SK-N-DZ (cell line): ENCODE measurements at regions not wholly inside any gene's neighbourhood (a gene's known extent, or its start where the extent isn't known, plus 50 kb on each side); places are given as distances from the start of the nearest gene placed in this dataset.

Experiments used
- DNase-seq: peaks from one replicate; pipeline ENCODE4 v3.0.0-alpha.2; 2015; ENCODE audit warnings: low spot score

DNA sequence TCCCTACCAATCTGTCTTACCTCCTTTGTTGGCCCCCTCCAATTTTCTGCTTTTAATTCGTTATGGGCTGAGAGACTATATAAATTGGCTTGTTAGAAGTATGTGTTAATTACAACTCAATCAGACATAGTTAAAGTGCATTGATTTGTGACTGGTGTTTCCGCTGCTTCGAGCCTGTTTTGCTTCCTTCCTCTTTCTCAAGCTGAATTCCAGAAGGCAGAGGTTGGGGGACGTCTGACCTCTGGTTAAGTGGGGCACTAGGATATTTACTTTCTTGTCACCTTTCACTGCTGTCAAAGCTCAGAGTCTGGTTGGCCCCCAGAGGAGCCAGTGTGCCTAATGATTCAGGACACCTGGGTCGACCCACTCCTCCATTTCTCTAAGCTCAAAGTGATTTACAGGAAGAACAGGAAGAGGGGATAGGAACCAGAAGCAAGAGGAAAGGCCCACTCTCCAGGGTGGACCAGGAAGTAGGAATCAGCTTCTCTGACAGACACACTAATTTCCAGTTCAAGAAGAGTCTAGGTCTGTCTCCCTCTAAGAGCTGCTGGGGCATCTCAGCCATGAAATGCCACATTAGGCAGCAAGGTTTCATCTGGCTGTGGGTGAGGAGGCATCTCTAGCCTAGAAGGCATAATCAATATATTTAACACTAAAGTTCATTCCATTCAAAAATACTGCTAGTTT is 397.2 kb upstream of the NPVF start:
- DNase-seq = no peak

DNA sequence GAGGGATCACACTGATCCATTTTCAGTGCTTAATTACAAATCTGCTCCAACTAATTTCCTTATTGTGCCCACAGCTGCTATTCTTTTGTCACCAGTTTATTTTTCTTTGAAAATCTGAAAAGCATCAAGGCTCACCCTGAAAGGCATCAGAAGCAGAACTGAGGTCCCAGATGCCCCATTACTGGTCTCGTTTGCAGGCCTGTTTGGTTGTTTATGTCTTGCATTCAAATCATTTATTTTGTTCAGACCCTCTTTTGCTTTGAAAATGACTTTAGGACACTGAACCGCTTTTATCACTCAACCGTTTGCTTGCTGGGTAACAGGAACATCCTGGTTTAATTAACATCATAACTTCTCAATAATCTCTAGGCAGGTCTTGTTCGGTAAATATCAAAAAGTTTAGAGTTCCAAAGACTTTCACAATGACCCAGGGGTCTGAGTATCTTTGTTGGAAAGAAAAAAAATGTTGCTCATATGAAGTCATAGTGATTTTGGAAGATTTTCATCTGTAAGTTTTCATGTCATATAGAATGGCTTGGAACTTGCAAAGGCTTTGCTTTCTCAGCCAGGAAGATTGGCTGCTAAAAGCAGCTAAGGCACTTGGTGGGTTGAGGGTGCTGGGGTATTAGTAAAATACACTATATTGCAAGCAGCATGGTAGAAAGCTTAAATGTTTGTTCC is 398.3 kb upstream of the NPVF start:
- no peak for DNase-seq

DNA sequence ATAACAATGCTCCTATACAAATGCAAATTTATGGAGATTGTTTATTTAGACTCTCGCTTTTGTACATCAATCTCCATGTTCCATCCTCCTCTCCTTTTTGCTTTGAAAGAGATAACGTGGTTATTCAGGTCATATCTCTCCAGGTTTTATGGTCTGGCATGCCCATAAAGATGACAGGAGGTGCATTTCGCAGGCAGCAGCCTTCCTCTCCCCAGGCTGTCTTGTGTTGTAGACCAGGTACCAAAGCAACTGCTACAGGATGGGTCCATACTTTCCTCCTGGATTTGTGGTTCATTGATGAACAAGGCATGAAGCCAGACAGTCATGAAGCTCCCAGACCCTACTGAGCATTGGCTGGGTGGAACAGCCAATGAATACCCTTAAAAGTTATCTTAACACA is 400.2 kb upstream of the NPVF start:
- no peak for DNase-seq

DNA sequence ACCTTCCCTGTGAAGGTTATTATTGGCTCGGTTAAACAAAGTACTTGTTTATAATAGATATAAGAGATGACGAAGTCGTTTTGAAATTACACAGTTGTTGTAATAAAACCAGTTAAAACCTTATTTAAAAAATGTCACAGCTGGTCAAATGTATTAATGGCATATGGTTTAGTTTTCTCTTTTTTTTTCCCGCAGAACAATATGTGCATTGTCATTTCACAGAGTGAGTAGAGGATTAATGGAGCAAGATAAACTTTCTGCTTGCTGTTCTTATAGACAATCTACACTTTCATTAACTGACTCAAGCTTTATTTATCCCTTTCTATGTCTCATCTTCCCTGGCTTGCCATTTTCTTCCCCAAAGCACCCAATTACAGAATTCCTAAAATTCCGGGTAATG is 404.3 kb upstream of the NPVF start:
- DNase-seq = no peak

DNA sequence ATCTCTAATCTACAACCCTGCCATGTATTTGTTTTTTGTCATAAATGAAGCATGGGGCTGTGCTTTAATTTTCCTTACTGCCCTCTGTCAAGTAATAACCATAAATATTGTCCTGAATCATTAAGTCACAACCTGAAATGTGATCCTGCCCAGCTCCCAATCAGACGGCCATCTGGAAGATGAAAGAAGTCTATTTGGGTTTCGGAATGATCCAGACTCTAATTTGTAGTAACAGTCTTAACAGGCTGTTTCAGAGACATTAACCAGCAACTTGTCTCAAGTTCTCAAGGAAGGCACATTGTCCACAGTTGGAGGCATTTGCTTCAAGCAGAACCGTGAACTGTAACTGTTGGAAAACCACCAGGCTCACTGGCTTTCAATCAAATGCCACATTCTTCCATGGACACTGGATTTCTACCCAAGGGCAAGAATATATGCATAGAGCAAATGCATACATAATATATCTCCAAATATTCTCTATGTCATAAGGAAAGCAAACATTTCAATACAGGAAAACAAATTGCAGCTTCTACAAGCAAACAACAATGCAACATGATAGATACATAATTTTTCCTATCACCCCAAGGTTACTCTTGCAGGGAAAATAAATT is 405.2 kb upstream of the NPVF start:
- DNase-seq = peak; percentile 97

DNA sequence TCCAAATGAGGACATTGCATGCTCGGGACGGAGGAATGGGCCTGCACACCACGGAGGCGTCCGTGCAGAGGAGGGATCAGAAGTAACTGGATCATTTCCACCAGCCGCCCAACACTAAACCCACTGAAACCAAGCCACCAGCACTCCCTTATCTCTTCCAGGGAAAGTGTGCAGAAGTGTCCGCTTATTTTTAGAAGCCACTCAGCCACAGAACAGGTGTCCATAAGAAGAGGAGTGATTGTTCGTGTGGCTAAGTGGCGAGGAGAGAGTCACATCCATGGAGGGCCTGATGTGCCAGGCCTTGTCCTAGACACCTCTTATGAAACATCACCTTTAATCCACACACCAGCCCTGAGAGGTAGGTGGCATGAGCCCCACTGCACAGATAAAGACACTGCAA is 407.9 kb upstream of the NPVF start:
- DNase-seq = no peak

DNA sequence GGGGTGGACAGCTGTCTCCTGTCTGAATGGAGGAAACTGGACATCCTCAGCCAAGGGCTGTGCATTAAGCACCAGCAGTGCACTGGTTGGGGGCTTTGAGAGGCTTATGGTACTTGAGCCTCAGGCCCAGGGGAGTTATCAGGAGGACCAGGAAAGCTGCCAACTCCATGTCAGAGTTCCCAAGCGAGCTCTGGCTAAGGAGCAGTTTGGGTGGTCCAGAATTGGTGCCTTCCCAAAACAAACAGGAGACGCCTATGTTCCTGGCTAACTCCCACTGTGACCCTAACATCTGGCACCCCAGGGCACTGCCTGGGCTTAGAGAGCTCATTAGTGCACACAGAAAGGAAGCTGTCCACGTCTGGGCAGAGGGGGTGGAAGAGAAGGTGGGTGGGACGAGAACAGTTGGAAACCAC is 408.6 kb upstream of the NPVF start:
- no peak for DNase-seq

DNA sequence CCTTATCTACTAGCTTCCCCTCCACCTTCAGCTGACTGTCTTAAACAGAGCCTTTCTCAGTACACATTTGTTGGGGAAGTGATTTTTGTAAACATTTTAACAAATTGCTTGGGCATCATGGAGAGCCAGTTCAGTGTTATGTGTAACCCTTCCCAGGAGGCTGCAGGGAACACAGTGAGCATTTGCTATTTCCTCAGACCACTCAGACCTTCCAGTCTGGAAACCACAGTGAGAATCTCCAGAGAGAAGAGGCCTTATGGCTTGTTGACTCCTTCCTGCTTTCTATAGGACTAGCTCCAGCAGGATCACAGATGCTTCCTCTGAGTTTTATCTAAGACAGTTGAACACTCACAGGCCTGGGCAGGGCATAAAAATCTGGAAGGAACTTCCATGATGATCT is 409.8 kb upstream of the NPVF start:
- no peak for DNase-seq

DNA sequence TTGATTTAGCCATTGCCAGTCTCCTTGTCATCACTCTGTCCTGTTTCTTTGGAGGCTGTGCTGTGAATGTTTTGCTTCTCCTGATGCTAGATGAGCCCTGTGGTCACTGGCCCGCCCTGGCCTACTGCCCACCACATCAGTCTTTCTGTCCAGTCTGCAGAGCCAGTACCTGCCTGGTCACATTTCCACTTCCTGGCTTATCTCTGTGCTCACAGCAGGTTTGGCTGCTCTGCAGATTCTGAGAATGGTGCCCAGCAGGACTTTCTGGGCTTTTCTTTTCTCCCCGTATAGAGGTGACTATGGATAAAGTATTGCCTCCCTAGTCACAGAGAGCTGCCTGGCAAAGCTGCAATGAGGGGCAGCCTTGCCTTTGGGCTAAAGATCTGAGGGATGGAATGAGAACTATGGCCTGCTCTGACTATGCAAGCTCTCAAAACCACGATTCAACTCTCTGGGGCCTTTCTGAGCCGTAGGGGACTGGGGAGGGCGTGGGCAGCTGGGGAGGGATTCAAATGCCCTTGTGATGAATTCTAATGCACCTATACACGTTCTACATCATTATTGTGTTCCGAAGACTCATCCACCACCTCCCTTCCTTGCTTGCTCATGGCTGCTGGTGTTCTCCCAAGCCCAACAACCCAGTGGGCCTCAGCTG is 410.4 kb upstream of the NPVF start:
- no peak for DNase-seq

DNA sequence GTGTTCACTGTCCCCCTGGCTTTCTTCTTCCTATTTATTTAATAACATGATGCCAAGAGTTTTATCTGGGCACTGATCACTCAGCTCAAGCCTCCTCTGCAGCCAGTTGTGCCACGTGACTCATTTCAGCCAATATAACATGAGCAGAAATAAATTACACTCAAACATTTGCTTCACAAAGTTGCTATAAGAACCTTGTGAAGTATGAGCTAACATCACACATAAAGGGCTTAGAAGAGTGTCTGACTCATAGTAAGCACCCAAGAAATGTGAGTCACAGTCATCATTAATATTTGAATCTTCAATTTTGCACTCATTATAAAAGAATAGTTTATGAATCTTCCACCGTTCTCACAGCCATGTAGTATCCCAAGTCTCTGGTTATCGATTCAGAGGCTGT is 414.6 kb upstream of the NPVF start:
- no peak for DNase-seq

DNA sequence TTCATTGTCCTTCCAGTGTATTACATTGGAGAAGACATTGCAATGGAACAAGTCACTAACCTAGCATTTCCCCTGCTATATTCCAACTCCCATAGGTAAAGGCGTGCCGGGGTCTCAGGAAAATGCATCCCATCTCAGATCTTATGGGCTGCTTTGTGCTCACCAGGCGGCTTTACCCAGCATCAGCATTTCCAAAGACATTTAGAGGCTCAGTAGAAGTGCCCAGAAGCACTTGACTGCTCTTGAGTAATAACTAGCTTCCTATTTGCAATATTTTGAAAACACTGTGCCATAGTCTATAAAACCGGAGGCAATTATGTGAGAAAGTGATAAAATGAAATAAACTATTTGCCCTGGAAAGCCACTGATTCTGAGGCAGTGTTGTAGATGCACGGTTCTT is 415.0 kb upstream of the NPVF start:
- no peak for DNase-seq

DNA sequence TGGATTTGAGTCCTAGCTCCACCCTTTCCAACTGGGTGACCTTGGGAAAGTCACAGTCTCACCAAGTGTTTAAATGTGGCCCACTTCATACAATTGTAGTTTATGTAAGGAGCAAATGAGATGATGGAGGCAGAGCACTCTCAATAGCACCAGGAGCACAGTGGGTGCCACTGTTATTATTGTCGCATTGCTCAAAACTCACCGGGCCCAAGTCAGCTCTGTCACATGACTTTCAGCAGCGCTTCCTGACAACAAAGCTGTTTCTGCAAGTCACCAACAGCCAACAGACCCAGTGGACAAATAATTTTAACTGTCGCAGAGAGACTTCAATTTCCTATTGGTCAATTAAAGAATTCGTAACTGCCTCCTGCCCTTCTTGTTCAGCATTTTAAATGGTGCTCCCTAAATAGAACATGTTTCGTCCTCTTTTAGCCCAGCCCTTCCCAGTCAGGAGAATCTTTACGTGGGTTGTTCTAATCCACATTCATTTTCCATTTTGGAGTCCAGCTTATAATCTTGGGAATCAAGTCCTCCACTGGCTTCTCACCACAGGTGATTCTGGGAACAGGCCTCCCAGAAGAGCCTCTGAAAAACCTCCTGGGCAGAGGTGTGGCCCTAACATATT is 415.6 kb upstream of the NPVF start:
- no peak for DNase-seq

DNA sequence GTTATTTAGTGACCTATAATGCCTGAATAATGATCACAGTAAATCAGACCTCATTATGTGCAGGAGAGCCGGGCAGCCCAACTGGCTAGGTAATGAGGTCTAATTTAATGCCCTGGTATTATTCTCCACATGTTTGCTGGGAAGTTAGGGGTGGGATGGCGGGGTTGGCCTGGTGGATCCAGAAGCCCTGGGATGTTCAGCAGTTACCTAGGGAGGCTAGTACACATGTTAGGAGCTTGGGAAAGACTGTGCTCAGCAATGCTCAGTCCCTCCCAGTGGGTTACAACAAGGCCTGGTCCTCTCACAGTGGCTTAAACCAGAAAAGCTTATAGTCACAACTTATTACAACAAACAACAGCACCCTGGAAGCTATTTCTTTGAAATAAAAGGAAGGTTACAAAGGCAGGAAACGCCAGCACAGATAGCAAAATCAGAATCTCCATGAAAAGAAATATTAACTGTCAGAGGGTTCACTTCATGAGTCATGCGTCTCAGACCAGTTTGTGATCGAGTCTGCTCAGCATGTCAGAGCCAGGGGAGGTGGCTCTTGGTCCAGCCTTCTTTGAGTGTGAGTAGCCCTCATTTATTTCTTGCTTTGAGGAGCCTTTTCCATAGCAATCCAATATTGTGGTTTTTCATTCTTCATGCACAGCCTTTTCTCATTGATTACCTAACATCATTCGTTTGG is 418.6 kb upstream of the NPVF start:
- DNase-seq = no peak

DNA sequence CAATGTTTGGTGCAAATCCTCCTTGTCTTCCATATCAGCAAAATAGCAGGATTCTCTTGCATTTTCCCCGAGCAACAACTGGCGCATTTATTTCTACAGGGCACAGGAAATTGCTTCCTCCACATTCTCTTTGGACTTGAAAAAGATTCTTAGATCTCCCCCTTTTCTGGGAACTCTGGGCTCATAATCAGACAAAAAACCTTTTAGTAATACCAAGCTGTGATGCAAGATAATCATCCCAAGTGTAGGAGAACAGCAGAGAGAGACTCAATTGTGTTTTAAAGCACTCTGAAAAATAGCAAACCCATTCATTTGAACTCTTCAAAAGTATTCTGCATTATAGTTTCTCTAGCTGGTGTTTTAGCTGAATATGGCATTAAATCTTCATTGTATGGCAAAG is 419.6 kb upstream of the NPVF start:
- no peak for DNase-seq

DNA sequence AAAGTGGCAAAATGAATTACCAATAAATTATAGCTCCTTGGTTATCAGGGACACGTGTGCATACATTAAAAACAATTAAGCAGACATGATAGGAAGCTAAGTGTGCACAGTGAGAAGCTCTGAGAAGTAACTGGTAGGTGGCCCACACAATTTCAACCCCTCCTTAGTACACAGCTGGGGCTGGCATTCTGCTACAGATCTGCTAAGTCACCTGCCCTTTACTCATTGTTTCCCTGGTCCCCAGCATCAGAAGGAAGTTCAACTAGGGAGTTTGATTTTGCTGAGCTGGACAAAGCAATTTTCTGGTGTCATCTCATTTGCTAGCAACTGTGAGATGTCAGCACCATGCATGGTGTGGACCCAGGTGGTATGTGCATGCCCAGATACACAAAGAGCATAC is 424.1 kb upstream of the NPVF start:
- no peak for DNase-seq

DNA sequence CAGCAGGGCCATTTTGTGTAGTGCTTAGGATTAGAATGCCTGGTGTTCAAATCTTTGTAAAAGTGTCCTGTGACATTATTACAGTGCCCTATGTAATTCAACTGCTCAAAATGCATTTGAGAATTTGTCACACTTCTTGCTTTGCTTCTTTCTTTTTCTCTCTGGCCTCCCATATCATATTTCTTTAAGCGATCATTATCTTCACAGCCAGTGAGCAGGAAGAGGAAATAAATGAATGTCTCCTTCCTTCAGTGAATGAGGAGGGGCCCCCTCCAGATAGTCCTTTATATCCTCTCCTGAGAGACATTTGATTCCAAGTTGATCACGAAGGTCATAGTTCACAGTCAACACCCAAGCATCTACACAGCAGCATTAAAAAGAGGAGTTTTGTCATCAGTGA is 425.1 kb upstream of the NPVF start:
- peak; percentile 38 for DNase-seq

DNA sequence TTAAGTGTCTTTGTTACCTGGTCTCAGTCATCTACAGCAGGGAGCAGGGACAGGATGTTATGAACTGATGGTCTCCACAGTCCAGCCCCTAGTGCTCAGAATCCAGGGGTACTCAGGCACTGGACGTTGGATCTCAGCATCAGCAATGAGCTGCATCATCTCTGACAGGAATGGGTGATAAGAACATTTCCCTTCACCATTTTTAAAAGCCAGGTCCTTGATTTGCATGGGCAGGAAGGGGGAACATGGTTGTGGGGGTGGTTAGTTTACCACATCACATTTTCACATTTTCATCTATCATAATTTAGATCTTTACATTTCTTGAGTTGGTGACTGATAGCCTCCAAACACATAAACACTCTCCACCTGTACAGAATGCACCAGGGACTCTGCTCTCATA is 427.8 kb upstream of the NPVF start:
- peak; percentile 80 for DNase-seq

DNA sequence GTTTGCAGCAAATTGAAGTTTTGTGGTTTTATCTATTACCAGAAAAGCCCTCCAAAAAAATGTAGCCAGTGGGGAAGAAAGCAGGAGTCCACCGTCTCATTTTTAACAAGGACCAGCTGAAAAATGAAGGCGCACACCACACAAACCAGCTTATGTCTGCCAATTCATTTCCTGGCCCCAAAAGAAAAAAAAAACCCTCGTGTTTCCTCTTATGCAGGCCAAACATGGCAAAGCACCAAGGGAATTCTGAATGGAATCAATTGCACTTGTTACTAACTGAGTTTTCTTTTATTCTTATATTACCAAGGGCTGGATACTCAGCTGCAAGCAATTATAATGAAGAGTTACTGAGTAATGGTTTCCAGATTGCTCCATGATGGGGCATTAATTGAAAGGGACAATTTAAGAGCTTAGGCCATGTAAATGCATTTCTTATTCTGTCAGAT is 428.3 kb upstream of the NPVF start:
- peak; percentile 73 for DNase-seq

DNA sequence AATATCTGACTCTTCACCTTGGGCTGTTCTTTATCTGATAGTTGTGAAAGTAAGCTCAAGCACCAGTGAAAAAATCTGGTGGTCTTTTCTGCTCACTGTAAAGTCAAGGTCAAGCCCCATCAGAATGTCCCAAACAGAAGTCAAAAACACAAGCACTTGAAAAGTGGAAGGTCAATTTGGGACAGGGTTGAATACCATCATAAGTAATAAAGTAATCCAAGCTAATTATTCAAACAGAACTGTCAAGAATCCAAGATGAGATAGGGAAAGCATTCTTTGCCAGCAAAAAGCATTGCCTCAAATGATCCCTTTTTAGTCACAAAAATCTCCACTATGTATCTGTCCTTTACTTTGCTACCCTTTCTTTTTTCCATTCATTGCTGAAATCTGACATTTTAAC is 430.1 kb upstream of the NPVF start:
- DNase-seq = no peak

DNA sequence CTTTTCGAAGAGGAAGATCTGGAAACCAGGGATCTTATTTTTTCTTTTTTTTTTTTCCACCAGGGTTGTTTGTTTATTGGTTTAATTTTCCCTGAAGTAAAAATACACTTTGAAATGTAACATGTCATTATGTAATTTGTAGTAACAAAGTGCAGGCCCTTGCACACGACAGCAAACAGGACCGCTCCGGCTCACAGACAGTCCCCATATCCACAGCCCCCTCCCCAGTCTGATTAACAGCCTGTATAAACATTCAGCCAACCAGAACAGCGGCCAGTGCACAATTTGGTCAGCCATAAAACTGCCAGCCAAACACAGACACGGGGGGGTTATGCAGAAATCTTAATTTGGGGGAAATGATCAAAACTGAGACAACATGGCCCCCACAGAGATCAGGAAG is 431.6 kb upstream of the NPVF start:
- DNase-seq = peak; percentile 96
